Prostate gland (tissue), 2 donors: ENCODE measurements at regions not wholly inside any gene's neighbourhood (a gene's known extent, or its start where the extent isn't known, plus 50 kb on each side); places are given as distances from the start of the nearest gene placed in this dataset.

Source experiments
- CTCF ChIP-seq, 4 experiments: fragments of 200-600 bp in 2 of 4; fragments of 450-650 bp in 2 of 4; sonication (generic) in 2 of 4; IDR thresholded peaks; 1 replicate in 3 of 4; 2 replicates in 1 of 4; pipeline ENCODE4 v1.5.1; 2016 to 2019; ENCODE audit warnings: antibody characterized with exemption in 4 of 4, mild to moderate bottlenecking in 2 of 4, moderate library complexity in 2 of 4
- POLR2AphosphoS5 ChIP-seq: sonication (generic); formaldehyde crosslinking; IDR thresholded peaks from one replicate; pipeline ENCODE4 v1.6.1; 2017; ENCODE audit warnings: antibody characterized with exemption

- TF ChIP-seq POLR2AphosphoS5 (no peak), CTCF (IDR thresholded peaks at IDR 0.05) (no peak)
These were observed 206.1 kb upstream of the CST7 start for GRCh38 chr20:24742989-24743388.
